GM12878 (cell line): ENCODE measurements at regions not wholly inside any gene's neighbourhood (a gene's known extent, or its start where the extent isn't known, plus 50 kb on each side); places are given as distances from the start of the nearest gene placed in this dataset.

Experiments used
- CBFB ChIP-seq: IDR thresholded peaks from 2 replicates; pipeline ENCODE4 v1.6.1; 2016; ENCODE audit warnings: antibody characterized with exemption, low read depth
- FOS ChIP-seq: IDR thresholded peaks from 3 replicates; pipeline ENCODE4 v1.6.1; 2011; ENCODE audit warnings: borderline replicate concordance; ENCODE audit not compliant: insufficient read length; ENCODE audit errors: extremely low read depth
- HDGF ChIP-seq: fragments of 450-650 bp; IDR thresholded peaks from 2 replicates; pipeline ENCODE4 v1.6.1; 2016; ENCODE audit warnings: antibody characterized with exemption
- PAX8 ChIP-seq: fragments of 450-650 bp; IDR thresholded peaks from 2 replicates; pipeline ENCODE4 v1.6.1; 2017; ENCODE audit warnings: mild to moderate bottlenecking, moderate library complexity
- RAD51 ChIP-seq: fragments of 450-650 bp; IDR thresholded peaks from 2 replicates; pipeline ENCODE4 v1.6.1; 2016; ENCODE audit warnings: moderate library complexity, mild to moderate bottlenecking, inconsistent platforms
- SMC3 ChIP-seq: IDR thresholded peaks from 2 replicates; pipeline ENCODE4 v1.6.1; 2011; ENCODE audit warnings: low read length, improper control_type of control experiment, borderline replicate concordance
- STAT3 ChIP-seq: IDR thresholded peaks from 2 replicates; pipeline ENCODE4 v1.6.1; 2011; ENCODE audit warnings: low read depth, low read length, improper control_type of control experiment
- ZNF217 ChIP-seq: fragments of 450-650 bp; IDR thresholded peaks from 2 replicates; pipeline ENCODE4 v1.6.1; 2017; ENCODE audit warnings: antibody characterized with exemption, mild to moderate bottlenecking
- TF ChIP-seq, protein P1 (sequence below): fragments of 150-350 bp; IDR thresholded peaks from 2 replicates; pipeline ENCODE4 v1.6.1; 2014; ENCODE audit warnings: mild to moderate bottlenecking, low read depth, low read length
- TF ChIP-seq, protein P2 (sequence below): IDR thresholded peaks from 2 replicates; pipeline ENCODE4 v1.6.1; 2012; ENCODE audit warnings: low read depth, low read length, improper control_type of control experiment
- TF ChIP-seq, protein P3 (sequence below): fragments of 450-650 bp; IDR thresholded peaks from 2 replicates; pipeline ENCODE4 v1.6.1; 2018; ENCODE audit warnings: borderline replicate concordance, mild to moderate bottlenecking; ENCODE audit not compliant: partially characterized antibody

DNA sequence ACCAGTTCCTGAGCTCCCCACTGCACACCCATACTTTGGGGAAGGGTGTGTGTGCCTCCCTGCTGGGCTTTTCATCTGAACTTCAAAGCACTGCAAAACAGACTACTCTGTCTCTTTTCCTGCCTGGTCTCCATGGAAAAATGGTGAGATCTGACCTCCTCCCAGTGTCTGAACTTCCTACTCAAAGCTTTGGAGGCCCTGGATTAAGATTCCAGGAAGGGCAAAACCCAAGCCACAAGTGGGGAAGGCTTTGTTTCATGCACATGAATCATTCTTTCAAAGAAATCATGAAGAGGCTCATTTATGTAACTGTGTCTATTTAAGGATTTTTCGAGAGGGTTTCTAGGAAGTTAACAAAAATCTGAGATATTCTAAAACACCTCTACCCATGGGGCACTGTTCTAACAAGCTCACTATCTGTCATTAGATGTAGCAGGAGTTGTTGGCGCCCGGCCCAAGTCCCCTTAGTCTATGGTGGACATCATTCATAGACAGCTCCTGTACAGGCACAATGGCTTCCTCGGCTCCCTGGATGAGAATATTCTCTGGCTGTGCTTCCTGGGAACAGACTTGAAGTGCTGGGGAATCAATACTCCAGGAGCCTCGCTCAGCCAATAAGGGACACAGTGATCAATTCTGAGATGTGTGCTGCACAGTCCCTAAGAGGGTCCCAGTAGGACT lies 224.0 kb downstream of the KTN1 start (continued):
- TF ChIP-seq CBFB (no peak), FOS (no peak), PAX8 (no peak), STAT3 (no peak), RAD51 (no peak), SMC3 (no peak), HDGF (no peak), ZNF217 (no peak)
- TF ChIP-seq, protein P1, sequence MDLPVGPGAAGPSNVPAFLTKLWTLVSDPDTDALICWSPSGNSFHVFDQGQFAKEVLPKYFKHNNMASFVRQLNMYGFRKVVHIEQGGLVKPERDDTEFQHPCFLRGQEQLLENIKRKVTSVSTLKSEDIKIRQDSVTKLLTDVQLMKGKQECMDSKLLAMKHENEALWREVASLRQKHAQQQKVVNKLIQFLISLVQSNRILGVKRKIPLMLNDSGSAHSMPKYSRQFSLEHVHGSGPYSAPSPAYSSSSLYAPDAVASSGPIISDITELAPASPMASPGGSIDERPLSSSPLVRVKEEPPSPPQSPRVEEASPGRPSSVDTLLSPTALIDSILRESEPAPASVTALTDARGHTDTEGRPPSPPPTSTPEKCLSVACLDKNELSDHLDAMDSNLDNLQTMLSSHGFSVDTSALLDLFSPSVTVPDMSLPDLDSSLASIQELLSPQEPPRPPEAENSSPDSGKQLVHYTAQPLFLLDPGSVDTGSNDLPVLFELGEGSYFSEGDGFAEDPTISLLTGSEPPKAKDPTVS, result no peak
- TF ChIP-seq, protein P2, sequence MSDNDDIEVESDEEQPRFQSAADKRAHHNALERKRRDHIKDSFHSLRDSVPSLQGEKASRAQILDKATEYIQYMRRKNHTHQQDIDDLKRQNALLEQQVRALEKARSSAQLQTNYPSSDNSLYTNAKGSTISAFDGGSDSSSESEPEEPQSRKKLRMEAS, result no peak
- TF ChIP-seq, protein P3, sequence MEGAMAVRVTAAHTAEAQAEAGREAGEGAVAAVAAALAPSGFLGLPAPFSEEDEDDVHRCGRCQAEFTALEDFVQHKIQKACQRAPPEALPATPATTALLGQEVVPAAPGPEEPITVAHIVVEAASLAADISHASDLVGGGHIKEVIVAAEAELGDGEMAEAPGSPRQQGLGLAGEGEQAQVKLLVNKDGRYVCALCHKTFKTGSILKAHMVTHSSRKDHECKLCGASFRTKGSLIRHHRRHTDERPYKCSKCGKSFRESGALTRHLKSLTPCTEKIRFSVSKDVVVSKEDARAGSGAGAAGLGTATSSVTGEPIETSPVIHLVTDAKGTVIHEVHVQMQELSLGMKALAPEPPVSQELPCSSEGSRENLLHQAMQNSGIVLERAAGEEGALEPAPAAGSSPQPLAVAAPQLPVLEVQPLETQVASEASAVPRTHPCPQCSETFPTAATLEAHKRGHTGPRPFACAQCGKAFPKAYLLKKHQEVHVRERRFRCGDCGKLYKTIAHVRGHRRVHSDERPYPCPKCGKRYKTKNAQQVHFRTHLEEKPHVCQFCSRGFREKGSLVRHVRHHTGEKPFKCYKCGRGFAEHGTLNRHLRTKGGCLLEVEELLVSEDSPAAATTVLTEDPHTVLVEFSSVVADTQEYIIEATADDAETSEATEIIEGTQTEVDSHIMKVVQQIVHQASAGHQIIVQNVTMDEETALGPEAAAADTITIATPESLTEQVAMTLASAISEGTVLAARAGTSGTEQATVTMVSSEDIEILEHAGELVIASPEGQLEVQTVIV, result no peak
